ENCODE measurements at regions not wholly inside any gene's neighbourhood (a gene's known extent, or its start where the extent isn't known, plus 50 kb on each side); places are given as distances from the start of the nearest gene placed in this dataset.

GRCh38 chr6:43856005-43856765 is 86.2 kb downstream of the VEGFA start:
- ATAC-seq, result peak; percentile 83
- DNase-seq, result peak; percentile 69
- intact Hi-C loops (cut with micrococcal nuclease), result no loop called here

DNA sequence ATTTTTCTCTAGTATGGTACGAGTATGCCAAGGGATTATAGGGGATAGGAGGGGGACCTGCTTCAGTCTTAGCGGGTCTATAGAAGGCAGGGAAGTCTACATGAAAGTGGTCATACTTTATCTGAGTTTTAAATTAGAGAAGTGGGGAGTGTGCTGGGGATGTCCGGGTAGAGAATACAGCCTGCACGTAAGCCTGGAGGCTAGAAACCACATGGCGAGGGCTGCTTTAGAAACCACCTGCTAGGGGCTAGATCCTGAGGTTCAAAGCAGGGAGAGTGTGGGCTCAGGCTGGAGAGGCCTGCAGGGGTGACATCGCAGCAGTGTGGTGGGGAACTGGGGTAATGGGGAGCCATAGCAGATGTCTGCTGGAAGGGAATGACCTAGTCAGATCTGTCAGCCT is 85.2 kb downstream of the VEGFA start:
- intact Hi-C loops (cut with micrococcal nuclease), result no loop called here
- DNase-seq, result no peak
- ATAC-seq, result no peak

- intact Hi-C loops (cut with micrococcal nuclease), result no loop called here
- ATAC-seq (no peak), DNase-seq (no peak)
These were observed 83.1 kb downstream of the VEGFA start for GRCh38 chr6:43853066-43853650.

DNA sequence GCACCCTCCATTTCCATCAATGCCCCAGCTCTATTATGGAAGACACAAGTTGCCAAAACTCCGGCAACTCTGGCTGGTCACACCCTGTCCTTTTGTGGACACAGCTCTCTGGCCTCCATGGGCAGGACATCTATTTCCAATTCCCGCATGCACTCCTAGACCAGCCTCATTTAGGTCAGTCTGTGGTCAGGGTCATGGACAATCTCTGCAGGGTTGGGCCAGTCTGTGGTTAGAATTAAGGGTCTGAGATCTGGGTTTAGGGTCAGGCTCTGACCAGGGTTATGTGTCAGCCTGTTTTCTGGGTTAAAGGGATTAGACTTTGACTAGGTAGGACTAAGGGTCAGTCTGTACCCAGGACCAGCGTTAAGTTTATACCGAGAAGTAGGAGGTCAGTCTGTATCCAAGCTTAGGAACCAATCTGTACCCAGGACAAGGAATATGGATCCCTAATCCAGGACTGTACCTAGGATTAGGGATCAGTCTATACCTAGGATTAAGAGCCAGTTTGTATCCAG is 82.4 kb downstream of the VEGFA start:
- intact Hi-C loops (cut with micrococcal nuclease), result no loop called here
- ATAC-seq, result no peak

DNA sequence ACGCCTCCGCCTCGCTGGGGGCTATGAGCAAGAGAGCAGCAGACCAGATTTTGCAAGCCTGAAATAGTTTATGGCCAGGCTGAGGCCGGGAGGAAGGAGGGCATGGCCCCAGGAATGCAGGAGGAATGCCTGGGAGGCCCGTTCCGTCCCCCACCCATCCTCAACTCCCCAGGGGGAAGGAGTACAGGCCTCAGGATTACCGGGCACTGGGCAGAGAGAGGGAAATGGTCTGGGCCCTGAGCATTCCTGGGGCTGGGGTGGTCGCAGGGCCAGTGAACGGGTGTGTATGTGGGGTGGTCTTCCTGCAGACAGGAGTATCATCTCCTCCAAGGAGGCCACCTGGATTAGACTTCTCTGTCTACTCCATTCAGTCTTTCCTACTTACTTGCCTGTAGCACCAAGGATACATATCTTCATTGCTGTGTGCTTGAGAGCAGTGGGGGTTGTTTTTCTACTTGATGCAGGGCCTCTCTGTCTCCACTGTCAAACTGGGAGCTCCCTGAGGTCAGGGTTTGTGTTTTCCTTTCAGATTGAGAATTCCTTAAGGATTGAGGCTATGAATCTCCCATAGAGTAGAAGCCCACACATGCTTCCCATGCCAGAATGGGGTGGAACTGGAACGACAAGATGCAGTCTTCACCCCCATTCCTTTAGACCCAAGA is 81.3 kb downstream of the VEGFA start:
- intact Hi-C loops (cut with micrococcal nuclease), result no loop called here
- no peak for ATAC-seq

More for the DNA sequence above, 82.4 kb downstream of the VEGFA start:
- no peak for DNase-seq

GRCh38 chr6:43850314-43851203 is 80.5 kb downstream of the VEGFA start:
- ATAC-seq (no peak), DNase-seq (no peak)
- intact Hi-C loops (cut with micrococcal nuclease), result no loop called here

More for the DNA sequence above, 81.3 kb downstream of the VEGFA start:
- DNase-seq, result no peak

- DNase-seq (no peak), ATAC-seq (no peak)
- intact Hi-C loops (cut with micrococcal nuclease), result no loop called here
These were observed 79.8 kb downstream of the VEGFA start for GRCh38 chr6:43849844-43850243.

DNA sequence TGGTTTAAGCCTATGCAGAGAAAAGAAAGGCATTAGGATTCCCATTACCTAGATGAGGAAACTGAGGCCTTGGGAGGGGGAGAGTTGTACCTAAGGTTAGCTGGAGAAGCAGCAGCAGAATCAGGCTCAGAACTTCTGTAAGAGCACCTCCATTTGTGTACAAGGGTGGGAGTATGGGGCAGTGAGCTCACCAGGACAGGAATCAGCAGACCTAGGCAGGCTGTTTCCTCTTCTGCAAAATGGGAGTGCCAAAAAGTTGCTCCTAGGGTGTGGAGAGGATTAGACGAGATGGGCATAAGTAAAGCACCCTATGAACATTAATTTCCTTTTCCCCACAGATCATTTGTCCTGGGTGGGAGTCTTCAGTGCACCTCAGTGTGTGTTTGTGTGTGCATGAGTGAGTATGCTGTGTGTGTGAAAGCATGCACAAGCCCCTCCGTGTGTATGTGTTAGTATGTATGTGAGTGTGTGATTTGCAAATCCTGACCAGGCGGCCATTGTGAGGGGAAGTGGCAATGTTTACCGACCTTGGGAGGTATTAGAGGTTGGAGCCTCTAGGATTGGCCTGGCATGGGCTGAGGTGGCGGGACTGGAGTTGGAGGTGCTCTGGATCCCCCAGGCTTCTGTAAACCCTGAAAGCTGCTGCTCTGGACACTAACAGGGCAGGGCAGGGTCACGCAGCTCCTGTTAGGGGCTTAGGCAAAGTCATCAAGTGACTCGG is 78.8 kb downstream of the VEGFA start:
- DNase-seq (no peak), ATAC-seq (no peak)
- intact Hi-C loops (cut with micrococcal nuclease), result no loop called here

GRCh38 chr6:43847741-43848630 is 78.0 kb downstream of the VEGFA start:
- no peak for ATAC-seq
- no peak for DNase-seq
- intact Hi-C loops (cut with micrococcal nuclease), result no loop called here

- intact Hi-C loops (cut with micrococcal nuclease), result no loop called here
- ATAC-seq (no peak), DNase-seq (no peak)
These were observed 76.5 kb downstream of the VEGFA start for GRCh38 chr6:43846556-43846955.

- ATAC-seq, result no peak
- intact Hi-C loops (cut with micrococcal nuclease), result no loop called here
- no peak for DNase-seq
These were observed 75.6 kb downstream of the VEGFA start for GRCh38 chr6:43845646-43846045.

GRCh38 chr6:43843669-43844171 is 73.7 kb downstream of the VEGFA start:
- ATAC-seq, result no peak
- DNase-seq, result no peak
- intact Hi-C loops (cut with micrococcal nuclease), result no loop called here

- intact Hi-C loops (cut with micrococcal nuclease), result no loop called here
- ATAC-seq, result no peak
These were observed 73.2 kb downstream of the VEGFA start for GRCh38 chr6:43843097-43843645.

GRCh38 chr6:43842231-43842794 is 72.3 kb downstream of the VEGFA start:
- no peak for ATAC-seq
- intact Hi-C loops (cut with micrococcal nuclease), result no loop called here
- no peak for DNase-seq

More at GRCh38 chr6:43843097-43843645, 73.2 kb downstream of the VEGFA start:
- no peak for DNase-seq

- ATAC-seq (no peak), DNase-seq (no peak)
- intact Hi-C loops (cut with micrococcal nuclease), result no loop called here
These were observed 70.6 kb downstream of the VEGFA start for GRCh38 chr6:43840490-43841218.

Measured in left ventricle myocardium superior (tissue), 1 donor.